HG03159 (cell line): ENCODE measurements at regions not wholly inside any gene's neighbourhood (a gene's known extent, or its start where the extent isn't known, plus 50 kb on each side); places are given as distances from the start of the nearest gene placed in this dataset.

Experiments
- ATAC-seq: cut with Tn5 transposase; IDR thresholded peaks from one replicate; pipeline ENCODE4 v1.9.1; 2021; ENCODE audit warnings: mild to moderate bottlenecking, moderate library complexity; ENCODE audit not compliant: unreplicated experiment

DNA sequence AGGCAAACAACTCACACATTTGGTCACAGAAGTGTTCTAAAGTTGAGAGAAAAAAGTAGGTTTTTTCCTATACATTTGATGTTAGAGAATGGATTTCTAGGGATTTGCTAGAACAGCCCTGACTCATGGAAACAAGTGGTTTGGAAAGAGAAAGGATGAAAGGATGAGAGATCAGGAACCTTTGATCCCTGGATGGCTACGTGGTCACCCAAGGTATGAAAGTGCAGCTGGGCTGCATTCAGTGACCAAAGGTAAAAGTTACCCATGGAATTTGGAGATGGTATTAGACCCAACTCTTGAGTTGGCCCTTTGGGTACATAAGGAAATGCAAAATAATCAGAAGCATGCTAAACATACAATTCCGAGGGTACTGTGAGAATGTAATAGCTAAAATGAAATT is 61.3 kb upstream of the SPIN1 start:
- ATAC-seq: no peak

DNA sequence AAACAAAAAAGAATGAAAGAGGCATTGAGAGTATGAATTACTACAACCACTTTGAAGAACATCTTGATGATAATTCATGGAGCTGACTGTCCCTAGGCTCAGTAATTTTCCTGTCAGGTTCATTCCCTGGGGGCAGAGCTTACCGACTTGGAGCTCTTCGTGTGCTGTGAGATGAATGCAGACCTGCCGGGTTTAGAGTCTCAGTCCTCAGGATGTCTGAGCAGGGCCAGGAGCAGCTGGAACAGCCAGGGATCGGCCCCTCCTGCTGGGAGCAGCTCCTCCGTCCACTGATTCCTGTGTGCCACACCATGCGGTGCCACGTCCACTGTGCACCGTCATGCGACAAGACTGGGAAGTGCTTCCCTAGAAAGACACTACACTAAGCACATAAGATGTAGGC is 62.2 kb upstream of the SPIN1 start:
- no peak for ATAC-seq

DNA sequence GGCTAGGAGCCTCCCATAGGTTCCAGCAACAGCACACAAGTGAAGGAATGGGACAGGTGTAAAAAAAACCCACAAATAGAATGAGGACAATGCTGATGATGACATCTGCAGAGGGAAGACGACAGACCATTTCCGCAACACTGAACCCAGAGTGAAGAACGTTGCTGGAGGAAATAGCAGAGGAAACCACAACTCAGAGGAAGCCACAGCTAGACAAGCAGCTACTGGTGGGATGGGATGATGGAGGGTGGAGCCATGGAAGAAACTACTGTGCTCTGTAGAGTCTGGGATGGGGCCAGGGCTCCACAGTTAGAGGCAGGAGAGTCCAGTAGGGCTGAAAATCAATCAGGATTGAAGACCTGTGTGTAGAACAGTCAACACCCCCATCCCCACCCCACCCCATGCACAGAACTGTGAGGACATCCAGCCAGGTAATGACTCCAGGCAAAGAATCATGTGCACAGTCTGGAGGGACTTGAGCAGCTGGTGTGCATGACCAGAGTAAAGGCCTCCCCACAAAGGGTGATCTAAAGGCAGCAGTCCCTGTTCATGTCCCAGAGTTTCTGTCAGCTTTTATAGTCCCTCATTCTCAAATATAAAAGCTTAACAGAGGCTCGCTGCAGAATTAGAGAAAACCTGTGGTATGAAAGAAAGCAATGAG is 65.2 kb upstream of the SPIN1 start:
- ATAC-seq: no peak

DNA sequence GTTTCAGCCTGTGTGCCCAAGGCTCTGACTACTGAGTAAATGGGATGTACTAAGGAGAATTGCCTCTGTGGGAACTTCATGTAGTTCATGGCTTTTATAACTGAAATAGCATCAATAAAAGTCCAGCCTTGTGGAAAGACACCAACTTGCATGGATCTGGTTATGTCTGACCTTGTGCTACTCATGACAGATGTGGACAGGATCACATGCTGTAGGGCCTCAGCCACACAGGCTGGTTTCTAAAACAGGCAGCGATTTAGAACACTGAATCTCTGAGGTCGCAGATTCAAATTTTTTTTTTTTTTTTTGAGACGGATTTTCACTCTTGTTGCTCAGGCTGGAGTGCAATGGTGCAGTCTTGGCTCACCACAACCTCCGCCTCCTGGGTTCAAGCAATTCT is 66.5 kb upstream of the SPIN1 start:
- no peak for ATAC-seq

DNA sequence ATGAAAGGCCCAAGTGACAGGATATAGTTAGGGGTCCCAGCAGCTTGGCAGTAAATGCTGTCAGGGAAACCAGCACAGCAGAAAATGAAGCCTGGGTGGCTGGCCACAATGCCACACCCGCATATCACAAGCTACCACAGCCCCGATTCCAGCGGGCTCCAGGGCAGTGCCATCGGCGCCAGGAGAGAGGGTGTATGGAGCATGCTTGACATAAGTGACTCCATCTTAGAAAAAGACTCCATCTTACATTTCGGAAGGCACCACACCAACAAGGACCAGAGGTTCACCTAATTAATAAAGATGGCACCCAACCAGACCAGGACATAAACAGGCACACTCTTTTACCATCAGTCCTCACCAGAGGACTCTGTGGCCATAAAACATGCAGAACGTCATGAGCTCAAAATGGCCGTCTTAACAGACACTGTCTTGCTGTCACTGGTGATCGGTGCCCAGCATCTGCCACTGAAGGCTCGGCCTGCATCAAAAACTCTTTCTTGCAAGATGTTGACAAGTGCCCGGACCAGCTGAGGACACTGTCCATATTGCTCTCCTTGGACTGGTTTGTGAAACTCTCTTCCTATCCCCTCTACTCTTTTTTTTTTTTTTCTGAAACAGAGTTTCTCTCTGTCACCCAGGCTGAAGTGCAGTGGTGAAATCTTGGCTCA is 67.4 kb upstream of the SPIN1 start:
- ATAC-seq: no peak

GRCh38 chr9:88319936-88320747 is 68.1 kb upstream of the SPIN1 start:
- ATAC-seq: no peak

GRCh38 chr9:88313364-88314220 is 74.7 kb upstream of the SPIN1 start:
- ATAC-seq: no peak

- ATAC-seq: no peak
Observed at GRCh38 chr9:88312517-88313103, 75.6 kb upstream of the SPIN1 start.

DNA sequence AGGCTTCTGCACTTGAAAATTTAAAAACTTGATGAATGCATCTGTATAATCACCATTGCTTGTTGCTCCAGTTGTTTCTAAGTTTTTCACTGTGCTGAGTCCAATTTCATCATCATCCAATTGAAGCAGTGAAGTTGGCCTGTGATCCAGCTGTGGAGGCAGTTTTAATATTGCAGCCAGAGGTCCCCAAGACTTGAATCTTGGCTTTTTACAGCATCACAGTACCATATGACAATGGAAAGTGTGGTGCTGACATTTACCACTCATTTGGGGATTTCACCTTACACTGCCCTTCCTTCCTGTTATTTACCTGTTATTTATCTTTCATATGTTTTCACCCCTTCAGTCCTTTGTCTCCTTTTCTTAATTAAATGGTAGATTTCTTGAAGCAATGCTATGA is 76.2 kb upstream of the SPIN1 start:
- ATAC-seq: no peak

DNA sequence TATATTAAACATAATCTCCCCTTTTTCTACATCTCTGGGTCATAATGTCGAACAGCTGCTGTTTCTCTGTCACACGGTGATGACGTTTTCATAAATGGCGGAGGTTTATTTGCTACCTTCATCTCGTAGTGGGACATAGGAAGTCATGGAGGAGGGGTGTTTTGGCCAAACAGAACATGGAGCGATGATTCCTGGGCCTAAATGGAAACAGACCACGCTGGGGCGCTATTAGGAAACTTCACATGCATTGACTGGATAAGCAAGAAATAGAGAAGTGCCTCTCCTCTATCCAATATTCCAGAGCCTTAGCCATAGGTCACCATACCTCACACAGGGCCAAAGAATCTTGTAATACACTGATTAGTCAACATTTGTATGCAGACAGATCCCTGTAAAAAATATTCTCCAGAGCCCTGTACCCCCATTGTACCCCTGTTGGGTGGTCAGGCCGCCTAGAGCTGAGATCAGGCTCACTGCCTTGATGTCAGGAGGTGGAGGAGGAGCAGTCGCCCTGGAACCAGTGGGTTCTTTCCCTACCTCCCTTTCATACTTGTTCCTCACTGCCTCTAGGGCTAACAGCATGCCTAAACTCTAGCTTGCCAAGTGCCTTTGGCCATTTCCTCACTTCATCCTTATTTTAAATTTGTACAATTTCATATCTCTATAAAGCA is 77.8 kb upstream of the SPIN1 start:
- no peak for ATAC-seq

- no peak for ATAC-seq
Observed at GRCh38 chr9:88308831-88309560, 79.2 kb upstream of the SPIN1 start.

GRCh38 chr9:88307136-88307535 is 81.1 kb upstream of the SPIN1 start:
- no peak for ATAC-seq

DNA sequence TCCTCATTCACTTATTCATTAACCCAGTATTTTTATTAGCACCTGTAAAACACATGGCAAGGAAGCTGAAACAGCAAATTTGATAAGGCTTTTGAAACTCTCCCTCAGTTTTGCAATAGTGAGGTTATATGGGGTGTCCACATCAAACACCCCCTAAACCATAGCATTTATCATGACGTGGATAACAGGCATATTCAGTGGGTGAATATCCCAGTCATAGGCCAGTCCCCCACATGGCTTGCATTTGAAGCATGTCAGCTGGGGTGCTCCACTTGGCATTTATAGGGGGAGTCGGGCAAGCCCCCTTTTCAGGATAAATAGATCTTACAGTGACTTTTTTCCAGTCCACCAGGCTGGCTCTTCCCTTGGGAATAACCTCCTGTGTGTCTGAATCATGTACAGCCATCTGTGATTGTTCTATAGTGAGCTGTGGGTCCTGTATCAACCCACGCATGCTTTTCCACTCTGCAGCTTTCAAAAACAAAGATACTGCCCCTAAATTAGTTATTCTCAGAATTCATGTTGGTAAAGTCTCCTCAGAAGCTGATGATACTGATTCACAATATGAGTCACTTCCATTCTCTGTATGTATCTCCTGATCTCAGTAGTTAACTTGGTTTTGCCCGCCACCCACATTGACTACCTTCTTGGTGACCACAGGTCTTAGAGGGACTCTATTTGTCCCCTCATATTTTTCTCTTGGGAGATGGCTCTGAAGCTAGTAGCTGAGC is 84.4 kb upstream of the SPIN1 start:
- peak; percentile 89 for ATAC-seq

DNA sequence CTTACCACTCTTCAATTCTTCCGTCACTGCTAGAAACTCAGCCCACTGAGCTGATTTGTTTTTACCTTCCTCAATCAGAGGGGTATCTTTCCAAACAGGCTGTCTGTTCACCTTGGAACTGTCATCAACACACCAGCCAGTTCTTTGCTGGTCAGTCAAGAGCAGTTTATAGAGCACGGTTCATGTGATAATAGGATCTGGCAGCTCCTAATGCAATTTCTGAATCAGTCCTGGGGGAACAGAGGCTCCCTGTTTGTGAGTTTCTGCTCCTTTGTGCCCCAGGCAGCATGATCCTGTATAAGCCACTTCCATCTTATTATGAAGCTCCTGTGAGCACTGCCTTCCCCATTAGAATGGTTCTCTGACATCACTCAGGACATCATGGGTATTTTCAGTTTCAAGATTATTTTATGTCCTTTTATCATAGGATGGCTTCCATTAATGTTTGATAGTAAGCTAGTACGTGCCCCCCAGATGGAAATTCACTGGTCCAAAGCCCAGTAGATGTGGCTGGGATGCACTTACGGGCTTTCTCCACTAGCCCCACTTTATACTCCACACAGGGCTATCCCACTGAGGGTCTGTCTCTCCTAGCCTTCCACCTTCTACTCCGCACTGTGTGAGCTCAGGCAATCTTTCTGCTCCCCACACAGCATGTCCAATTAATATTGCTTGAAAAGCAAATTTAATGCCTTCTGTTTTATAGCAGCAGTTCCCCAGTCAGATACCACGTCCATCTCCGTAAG is 85.5 kb upstream of the SPIN1 start:
- no peak for ATAC-seq

GRCh38 chr9:88300556-88300955 is 87.7 kb upstream of the SPIN1 start:
- no peak for ATAC-seq

DNA sequence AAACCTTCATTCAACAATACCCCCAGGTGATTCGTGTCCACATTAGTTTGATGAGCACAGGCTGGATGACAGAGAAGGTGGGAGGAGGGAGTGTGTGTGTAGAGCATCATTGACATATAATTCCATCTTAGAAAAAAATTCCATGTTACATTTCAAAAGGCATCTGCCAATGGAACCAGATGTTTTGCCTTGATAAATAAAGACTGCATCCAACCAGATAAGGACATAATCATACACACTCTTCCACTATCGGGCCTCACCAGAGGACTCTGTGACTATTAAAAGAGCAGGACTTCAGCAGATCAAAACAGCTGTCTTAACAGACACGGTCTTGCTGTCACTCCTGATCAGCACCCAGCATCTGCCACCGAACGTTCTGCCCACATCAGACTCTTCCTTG is 96.4 kb upstream of the SPIN1 start:
- no peak for ATAC-seq

DNA sequence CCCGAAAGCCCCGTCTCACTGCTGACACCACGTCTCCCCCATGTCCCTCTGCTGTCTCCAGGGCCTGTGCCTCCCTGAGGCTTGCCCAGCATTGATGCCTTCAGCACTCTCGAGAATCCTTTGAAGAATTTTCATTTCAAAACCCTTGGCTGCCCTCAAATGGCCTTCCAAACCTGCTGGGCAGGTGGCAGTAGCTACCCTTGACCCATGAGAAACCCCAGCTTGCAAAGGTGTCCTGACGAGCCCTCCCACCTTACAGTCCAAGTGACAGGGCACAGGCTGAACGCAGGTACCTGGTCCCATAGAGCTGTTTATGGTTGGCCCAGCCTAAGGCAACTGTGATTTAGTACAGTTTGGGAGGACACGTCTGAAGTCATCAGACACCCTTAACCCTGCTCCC is 97.2 kb upstream of the SPIN1 start:
- no peak for ATAC-seq

DNA sequence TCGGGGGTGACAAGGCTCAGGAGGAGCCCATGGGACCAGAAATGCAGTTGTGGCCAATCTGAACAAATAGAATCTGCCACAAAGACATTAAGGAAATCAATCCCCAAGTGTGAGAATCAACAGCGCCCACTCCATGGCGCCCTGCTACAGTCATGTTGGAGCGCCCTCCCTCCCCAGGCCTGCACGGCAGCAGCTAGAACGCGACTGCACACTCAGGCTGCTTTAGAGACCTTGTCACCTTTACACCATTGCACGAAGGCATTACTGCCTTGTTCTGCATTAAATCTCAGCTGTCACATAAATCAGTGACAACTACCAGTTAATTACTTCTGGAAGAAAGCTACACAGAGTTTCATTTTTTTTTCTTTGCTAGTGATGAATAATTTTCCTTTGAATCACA is 98.7 kb upstream of the SPIN1 start:
- ATAC-seq: no peak
